C1 segment of cervical spinal cord (tissue), 14 donors: ENCODE measurements at regions not wholly inside any gene's neighbourhood (a gene's known extent, or its start where the extent isn't known, plus 50 kb on each side); places are given as distances from the start of the nearest gene placed in this dataset.
"Not testable (repeated sequence)": the region's sequence is repeated elsewhere in the genome, so short reads cannot be mapped to it uniquely, and the experiment has no call there.

Experiments used
- DNase-seq, 14 donors: peaks; one replicate each; lab custom pipeline; 2025; lab: John Stamatoyannopoulos, UW

DNA sequence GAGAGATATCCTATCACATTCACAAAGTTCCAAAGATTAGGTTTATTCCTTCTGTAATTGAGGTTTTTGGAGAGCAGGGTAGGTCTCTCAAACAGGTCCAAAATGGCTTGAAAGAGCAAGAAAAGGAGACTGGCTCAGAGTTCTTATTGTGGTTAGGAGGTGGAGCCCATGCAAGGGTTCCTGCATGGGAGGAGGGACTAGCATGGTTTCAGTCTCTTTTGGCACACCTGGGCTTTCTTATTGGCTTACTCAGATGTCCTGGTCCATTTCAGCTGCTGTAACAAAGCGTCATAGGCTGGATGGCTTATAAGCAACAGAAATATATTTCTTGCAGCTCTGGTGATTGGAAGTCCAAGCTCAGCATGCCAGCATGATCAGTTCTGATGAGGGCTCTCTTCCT, 493.1 kb downstream of the REEP3 start:
- DNase-seq, result no peak

DNA sequence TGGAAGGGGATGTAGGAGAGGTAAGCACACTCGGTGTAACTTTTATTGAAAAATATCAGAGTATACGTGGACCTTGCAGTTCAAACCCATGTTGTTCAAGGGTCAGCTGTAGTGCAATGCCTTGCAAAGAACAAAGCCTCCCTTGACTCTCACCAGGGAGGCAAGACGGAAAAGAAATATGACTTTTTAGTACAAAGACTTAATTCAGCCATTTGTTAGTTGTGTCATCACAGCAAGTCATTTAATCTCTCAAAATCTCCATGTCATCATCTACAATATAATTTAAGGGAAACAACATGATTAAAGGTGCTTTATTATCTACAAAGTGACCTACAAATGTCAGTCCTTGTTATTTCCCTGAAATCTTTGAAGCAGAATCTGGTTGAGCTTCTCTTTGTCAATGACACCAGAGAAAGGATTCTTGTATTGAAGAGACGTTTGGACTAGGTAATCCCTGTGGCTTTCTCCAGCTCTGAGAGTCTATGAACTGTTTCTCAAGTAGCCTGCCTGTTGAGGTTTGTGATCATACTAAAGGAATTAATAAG, 502.8 kb downstream of the REEP3 start:
- peak in 1 of 14 donors; percentile 44 for DNase-seq

DNA sequence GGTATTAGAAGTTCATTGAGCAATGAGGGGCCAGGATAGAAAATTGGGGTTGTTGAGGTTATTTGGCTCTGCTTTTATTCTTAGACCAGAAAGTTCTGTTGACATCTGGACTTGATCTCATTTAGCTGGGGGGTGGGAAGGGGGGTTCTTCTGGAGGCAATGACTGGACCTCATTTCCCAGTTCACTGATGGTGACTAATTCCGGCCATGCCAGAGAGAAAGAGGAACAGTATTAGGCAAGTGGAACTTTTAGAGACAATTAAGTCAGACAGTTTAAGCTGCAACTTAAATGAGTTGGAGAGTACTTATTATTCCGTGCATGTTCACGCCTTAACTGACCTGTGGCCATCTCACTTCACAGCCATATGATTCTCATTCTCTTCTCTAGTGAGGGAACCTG, 512.5 kb downstream of the REEP3 start:
- no peak for DNase-seq

- DNase-seq, result peak in 5 of 14 donors; percentile 7 to 94 (median 17)
Measured at GRCh38 chr10:64036321-64036930, 515.2 kb downstream of the REEP3 start.

DNA sequence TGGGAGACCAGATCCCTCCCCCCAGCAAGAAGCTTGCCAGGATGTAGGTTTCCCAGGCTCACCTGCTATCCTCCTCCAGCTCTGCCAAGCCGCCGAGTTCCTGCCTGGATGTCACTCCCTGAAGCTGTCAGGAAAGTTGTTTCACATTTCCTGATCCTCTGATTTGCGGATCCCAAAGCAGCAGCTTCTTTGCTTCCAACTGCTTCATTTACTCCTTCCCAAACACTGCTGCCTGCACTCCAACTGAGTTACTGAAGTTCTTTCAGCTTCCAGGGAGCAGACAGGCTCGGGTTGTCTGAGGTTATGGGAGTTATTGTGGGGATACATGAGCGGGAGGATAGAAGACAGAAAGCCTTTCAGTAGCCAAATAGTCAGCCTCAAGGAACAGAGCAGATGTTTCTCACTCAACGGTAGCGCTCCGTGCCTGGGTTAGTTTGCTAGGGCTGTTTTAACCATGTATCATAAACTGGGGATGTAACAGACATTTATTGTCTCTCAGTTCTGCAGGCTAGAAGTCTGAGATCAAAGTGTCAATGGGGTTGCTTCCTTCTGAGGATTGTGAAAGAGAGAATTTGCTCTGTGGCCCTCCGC, 516.0 kb downstream of the REEP3 start:
- DNase-seq, result peak in 3 of 14 donors; percentile 12 to 84 (median 37)

GRCh38 chr10:64038107-64038506, 516.9 kb downstream of the REEP3 start:
- DNase-seq, result peak in 3 of 14 donors; percentile 32 to 99 (median 60)

DNA sequence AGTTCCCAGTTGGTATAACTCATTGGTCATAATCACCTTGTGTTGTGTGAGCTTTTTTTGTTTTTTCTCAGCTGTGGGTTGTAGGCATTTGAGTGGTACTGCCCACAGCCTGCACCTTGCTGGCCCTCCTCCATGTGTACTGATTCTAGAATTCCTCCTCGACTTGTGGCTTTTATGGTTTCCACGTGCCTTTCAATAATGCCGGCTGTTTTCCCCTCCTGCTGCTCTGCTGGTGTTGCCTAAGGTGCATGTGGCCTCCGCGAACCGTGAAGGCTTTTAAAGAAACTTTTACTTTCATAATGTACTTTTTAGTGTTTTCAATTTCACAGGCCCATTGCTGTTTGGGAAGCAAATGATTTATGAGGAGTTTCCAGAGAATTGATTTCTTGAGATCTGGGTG, 518.0 kb downstream of the REEP3 start:
- peak in 1 of 14 donors; percentile 3 for DNase-seq

- no peak for DNase-seq
Measured at GRCh38 chr10:64040781-64041180, 519.6 kb downstream of the REEP3 start.

DNA sequence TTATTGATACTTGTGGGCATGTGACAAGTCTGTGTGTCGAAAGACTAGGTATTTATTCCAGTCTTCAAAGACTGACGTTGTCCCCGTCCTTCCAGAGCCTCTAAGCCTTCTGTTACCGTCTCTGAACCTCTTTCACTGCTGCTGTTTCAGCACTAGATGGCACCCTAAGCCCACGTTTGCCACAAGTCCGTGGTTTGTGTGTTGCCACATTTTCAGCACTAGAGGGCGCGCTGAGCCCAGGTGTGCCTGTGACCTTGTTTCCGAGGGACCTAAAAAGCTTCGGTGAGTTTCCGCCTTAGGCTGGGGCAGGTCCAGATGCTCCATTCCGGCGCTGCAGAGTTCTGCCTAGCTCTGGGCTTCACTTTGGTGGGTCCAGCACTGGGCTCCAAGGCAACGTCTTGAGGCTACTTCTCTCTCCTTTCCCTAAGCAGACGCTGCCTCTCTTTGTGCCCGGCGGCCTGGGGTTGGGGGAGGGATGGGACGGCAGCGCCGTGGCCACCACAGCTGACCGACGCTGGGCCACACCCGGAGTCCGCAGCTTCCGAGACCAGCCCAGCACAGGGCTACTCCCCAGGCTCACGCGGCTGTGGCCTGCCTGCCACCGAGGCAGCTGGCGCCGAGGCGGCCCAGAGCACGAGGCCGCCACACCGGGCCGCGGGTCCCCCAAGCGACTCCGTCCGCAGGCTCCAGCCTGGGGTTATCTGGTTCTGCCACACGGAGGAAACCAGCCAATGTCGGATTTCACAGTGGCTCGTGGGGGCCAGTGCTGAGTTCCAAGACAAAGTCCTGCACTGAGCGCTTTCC, 520.2 kb downstream of the REEP3 start:
- peak in 10 of 14 donors; percentile 18 to 68 (median 41) for DNase-seq

DNA sequence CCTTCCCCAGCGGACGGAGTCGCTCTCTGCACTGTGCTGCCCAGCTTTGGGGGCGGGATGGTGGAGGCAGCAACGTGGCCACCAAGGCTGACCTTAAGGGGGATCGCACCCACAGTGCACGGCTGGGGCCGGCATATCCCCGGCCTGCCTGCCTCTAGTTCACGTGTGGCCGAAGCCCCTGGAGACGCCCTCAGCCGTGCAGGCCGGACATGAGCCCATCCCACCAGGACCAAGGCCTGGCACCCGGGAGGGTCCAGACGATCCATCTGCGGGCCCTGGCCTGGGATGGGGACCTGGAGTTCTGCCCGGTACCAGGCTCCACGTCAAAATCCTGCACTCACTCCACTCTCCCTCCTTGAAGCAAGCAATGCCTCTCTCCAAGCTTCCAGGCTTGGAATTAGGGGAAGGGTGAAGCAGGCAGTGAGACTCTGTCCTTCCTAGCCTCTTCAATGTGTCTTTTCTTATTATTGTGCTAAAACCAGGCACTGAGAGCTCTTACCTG, 520.8 kb downstream of the REEP3 start:
- DNase-seq, result peak in 1 of 14 donors; percentile 68

GRCh38 chr10:64044098-64044497, 522.9 kb downstream of the REEP3 start:
- DNase-seq, result no peak

DNA sequence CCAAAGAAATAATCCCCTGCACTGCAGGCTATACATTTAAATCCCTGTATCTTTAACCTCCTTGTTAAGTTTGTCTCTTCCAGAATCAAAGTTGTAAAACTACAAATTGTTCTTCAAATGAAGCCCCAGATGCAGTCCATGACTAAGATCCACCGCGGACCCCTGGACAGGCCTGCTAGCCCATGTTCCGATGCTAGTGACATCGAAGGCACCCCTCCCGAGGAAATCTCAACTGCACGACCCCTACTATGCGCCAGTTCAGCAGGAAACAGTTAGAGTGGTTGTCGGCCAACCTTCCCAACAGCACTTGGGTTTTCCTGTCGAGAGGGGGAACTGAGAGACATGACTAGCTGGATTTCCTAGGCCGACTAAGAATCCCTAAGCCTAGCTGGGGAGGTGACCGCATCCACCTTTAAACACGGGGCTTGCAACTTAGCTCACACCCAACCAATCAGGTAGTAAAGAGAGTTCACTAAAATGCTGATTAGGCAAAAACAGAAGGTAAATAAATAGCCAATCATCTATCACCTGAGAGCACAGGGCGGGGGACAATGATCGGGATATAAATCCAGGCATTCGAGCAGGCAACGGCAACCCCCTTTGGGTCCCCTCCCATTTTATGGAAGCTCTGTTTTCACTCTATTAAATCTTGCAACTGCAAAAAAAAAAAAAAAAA, 523.9 kb downstream of the REEP3 start:
- DNase-seq, result not testable (repeated sequence)

GRCh38 chr10:64054392-64054791, 533.2 kb downstream of the REEP3 start:
- no peak for DNase-seq

- no peak for DNase-seq
Measured at GRCh38 chr10:64059884-64060283, 538.7 kb downstream of the REEP3 start.

DNA sequence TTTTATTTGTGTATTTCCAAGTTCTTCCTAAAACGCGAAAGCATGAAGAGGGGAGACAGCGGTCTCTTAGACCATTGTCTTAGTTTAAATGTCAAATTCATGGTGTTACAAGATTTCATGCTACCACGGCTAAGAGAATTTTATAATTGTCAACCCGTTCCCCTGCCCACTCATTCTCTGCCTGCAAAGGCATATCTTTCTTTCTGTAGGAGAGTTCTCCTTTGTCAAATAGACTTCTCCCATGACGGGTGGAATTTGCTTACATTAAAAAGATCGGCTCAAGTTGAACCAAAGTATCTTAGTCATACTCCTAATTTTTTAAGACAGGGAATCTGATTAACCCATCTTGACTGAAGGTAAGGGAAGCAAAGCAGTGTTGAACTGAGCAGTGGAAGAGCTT, 539.2 kb downstream of the REEP3 start:
- DNase-seq, result no peak

GRCh38 chr10:64062793-64063192, 541.6 kb downstream of the REEP3 start:
- DNase-seq, result no peak

- no peak for DNase-seq
Measured at GRCh38 chr10:64067009-64067606, 545.9 kb downstream of the REEP3 start.

DNA sequence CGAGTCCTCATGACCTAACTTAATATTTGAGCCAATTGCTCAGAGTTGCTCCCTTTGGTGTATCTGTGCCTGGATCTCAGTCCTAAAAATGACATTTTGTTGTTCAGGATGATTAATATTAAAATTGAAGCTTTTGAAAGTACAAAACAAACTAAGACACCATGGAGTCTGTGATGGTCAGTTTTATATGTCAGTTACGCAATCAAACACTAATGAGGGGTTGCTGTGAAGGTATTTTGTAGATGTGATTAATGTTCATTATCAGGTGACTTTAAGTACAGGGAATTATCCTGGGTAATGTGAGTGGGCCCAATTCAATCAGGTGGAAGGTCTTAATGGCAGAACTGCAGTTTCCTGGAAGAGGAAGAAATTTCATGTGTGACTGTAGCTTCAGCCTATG, 546.7 kb downstream of the REEP3 start:
- DNase-seq, result no peak

GRCh38 chr10:64070241-64070640, 549.0 kb downstream of the REEP3 start:
- no peak for DNase-seq

DNA sequence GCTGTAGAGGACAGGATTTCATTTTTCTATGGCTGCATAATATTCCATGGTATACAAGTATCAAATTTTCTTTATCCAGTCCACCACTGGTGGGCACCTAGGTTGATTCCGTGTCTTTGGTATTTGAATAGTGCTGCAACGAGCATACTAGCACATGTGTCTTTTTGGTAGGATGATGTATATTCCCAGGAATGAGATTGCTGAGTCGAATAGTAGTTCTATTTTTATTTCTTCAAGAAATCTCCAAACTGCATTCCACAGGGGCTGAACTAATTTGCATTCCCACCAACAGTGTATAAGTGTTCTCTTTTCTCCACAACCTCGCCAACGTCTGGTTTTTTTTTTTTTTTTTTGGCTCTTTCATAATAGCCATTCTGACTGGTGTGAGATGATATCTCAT, 550.0 kb downstream of the REEP3 start:
- DNase-seq, result no peak

- no peak for DNase-seq
Measured at GRCh38 chr10:64075604-64076003, 554.4 kb downstream of the REEP3 start.
